ENCODE measurements at regions not wholly inside any gene's neighbourhood (a gene's known extent, or its start where the extent isn't known, plus 50 kb on each side); places are given as distances from the start of the nearest gene placed in this dataset.

- TF ChIP-seq CTCF (conservative IDR thresholded peaks at IDR 0.05) (no peak), ZFX (IDR thresholded peaks at IDR 0.05) (no peak)
Measured at GRCh38 chr7:96933067-96933645, 72.2 kb upstream of the DLX6 start.

Data from C4-2B (cell line).